HK-2 (cell line): ENCODE measurements at regions not wholly inside any gene's neighbourhood (a gene's known extent, or its start where the extent isn't known, plus 50 kb on each side); places are given as distances from the start of the nearest gene placed in this dataset.
"Not testable (repeated sequence)": the region's sequence is repeated elsewhere in the genome, so short reads cannot be mapped to it uniquely, and the experiment has no call there.

Experiments used
- DNase-seq: peaks from one replicate; pipeline ENCODE4 v3.0.0-alpha.2; 2018; ENCODE audit not compliant: unreplicated experiment

- no peak for DNase-seq
Observed at GRCh38 chr12:124130691-124131591, 157.9 kb downstream of the ZNF664 start.

- no peak for DNase-seq
Observed at GRCh38 chr12:124131659-124132058, 158.6 kb downstream of the ZNF664 start.

- DNase-seq: no peak
Observed at GRCh38 chr12:124132530-124132929, 159.5 kb downstream of the ZNF664 start.

GRCh38 chr12:124136796-124137195, 158.1 kb upstream of the RFLNA start:
- no peak for DNase-seq

- DNase-seq: no peak
Observed at GRCh38 chr12:124140944-124141486, 153.9 kb upstream of the RFLNA start.

GRCh38 chr12:124141611-124142010, 153.3 kb upstream of the RFLNA start:
- DNase-seq: not testable (repeated sequence)

- no peak for DNase-seq
Observed at GRCh38 chr12:124142395-124143035, 152.4 kb upstream of the RFLNA start.

- no peak for DNase-seq
Observed at GRCh38 chr12:124143726-124144125, 151.2 kb upstream of the RFLNA start.

GRCh38 chr12:124144531-124145194, 150.2 kb upstream of the RFLNA start:
- DNase-seq: no peak

GRCh38 chr12:124147027-124147426, 147.9 kb upstream of the RFLNA start:
- DNase-seq: no peak

GRCh38 chr12:124147575-124147974, 147.3 kb upstream of the RFLNA start:
- DNase-seq: no peak

- no peak for DNase-seq
Observed at GRCh38 chr12:124148481-124149273, 146.2 kb upstream of the RFLNA start.

- no peak for DNase-seq
Observed at GRCh38 chr12:124149287-124149686, 145.6 kb upstream of the RFLNA start.

- no peak for DNase-seq
Observed at GRCh38 chr12:124150168-124150567, 144.7 kb upstream of the RFLNA start.

GRCh38 chr12:124151583-124151982, 143.3 kb upstream of the RFLNA start:
- DNase-seq: no peak

GRCh38 chr12:124152731-124153130, 142.2 kb upstream of the RFLNA start:
- DNase-seq: no peak

- DNase-seq: no peak
Observed at GRCh38 chr12:124153392-124153791, 141.5 kb upstream of the RFLNA start.

- no peak for DNase-seq
Observed at GRCh38 chr12:124157406-124157805, 137.5 kb upstream of the RFLNA start.

GRCh38 chr12:124159655-124160054, 135.2 kb upstream of the RFLNA start:
- DNase-seq: no peak

- DNase-seq: no peak
Observed at GRCh38 chr12:124160097-124160756, 134.7 kb upstream of the RFLNA start.

GRCh38 chr12:124161402-124161801, 133.5 kb upstream of the RFLNA start:
- DNase-seq: not testable (repeated sequence)
